OCI-LY3 (cell line): ENCODE measurements at regions not wholly inside any gene's neighbourhood (a gene's known extent, or its start where the extent isn't known, plus 50 kb on each side); places are given as distances from the start of the nearest gene placed in this dataset.

Experiments
- EZH2phosphoT487 ChIP-seq: fragments of 200-600 bp; shearing (Covaris generic); IDR thresholded peaks from 2 replicates; pipeline ENCODE4 v1.6.1; 2018; ENCODE audit warnings: antibody characterized with exemption, mixed run types, low read depth
- TF ChIP-seq, protein P1 (sequence below): fragments of 200-600, 300-600 bp; sonication (generic); IDR thresholded peaks from 2 replicates; pipeline ENCODE4 v1.5.1; 2014; ENCODE audit warnings: antibody characterized with exemption, low read length, low read depth

DNA sequence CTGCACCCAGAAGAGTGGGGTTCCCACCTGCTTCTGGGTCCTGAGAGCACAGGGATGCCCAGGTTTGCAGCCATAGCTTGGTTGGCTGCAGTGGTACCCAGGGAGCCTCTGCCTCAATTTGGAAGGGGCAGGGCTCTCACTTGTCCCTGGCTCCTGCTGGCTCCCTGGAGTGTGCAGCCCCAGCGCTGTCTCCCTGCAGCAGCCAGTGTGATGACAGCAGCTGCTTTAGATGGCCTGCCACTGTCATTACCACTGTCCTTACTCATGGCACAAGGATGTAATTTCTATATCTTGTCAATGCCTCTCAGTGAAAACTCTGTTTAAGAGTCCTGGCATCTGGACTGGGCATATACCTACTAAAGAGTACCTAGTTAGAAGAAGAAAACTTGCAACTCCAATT lies 250.9 kb downstream of the KIF20B start:
- TF ChIP-seq, protein P1, sequence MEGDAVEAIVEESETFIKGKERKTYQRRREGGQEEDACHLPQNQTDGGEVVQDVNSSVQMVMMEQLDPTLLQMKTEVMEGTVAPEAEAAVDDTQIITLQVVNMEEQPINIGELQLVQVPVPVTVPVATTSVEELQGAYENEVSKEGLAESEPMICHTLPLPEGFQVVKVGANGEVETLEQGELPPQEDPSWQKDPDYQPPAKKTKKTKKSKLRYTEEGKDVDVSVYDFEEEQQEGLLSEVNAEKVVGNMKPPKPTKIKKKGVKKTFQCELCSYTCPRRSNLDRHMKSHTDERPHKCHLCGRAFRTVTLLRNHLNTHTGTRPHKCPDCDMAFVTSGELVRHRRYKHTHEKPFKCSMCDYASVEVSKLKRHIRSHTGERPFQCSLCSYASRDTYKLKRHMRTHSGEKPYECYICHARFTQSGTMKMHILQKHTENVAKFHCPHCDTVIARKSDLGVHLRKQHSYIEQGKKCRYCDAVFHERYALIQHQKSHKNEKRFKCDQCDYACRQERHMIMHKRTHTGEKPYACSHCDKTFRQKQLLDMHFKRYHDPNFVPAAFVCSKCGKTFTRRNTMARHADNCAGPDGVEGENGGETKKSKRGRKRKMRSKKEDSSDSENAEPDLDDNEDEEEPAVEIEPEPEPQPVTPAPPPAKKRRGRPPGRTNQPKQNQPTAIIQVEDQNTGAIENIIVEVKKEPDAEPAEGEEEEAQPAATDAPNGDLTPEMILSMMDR = no peak
- no peak for TF ChIP-seq EZH2phosphoT487
